Cardiac fibroblast (primary cell): ENCODE measurements at regions not wholly inside any gene's neighbourhood (a gene's known extent, or its start where the extent isn't known, plus 50 kb on each side); places are given as distances from the start of the nearest gene placed in this dataset.
A peak's percentile ranks its signal among the peaks of the same experiment; 100 is the strongest.
"Not testable (repeated sequence)": the region's sequence is repeated elsewhere in the genome, so short reads cannot be mapped to it uniquely, and the experiment has no call there.

ENCODE experiments used
- DNase-seq, 2 donors: peaks; one replicate each; pipeline versions ENCODE4 v3.0.0 to v3.0.0-alpha.2; 2010; ENCODE audit warnings: low read depth in 2 of 2
- H3K4me3 ChIP-seq, 2 donors: replicated peaks in 1 of 2; 1 replicate in 1 of 2; 2 replicates in 1 of 2; pipeline ENCODE4 v1.5.1; 2011; ENCODE audit warnings: low read depth in 2 of 2, low read length in 2 of 2, mild to moderate bottlenecking in 2 of 2, moderate library complexity in 1 of 2
- TF ChIP-seq, protein P1 (sequence below): IDR thresholded peaks from one replicate; pipeline ENCODE4 v1.5.1; 2011; ENCODE audit warnings: low read depth, mild to moderate bottlenecking, low read length, inconsistent platforms

DNA sequence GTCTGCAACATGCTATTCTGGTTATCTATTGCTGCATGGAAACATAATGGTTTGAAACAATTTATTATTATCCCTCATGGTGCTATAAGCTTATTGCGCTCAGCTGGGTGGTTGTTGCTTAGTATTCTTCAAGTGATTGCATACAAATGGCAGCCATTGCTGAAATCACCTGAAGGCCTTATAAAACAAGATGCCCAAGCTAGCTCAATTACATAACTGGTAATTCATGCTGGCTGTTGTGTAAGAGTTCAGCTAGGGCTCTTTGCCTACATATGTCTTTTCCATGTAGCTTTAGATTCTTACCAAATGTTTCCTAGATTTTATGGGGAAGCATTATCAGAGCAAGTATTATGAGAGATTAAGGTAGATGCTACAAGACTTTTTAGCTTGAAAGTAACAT, 644.0 kb upstream of the CBLB start:
- no peak for DNase-seq
- TF ChIP-seq, protein P1, sequence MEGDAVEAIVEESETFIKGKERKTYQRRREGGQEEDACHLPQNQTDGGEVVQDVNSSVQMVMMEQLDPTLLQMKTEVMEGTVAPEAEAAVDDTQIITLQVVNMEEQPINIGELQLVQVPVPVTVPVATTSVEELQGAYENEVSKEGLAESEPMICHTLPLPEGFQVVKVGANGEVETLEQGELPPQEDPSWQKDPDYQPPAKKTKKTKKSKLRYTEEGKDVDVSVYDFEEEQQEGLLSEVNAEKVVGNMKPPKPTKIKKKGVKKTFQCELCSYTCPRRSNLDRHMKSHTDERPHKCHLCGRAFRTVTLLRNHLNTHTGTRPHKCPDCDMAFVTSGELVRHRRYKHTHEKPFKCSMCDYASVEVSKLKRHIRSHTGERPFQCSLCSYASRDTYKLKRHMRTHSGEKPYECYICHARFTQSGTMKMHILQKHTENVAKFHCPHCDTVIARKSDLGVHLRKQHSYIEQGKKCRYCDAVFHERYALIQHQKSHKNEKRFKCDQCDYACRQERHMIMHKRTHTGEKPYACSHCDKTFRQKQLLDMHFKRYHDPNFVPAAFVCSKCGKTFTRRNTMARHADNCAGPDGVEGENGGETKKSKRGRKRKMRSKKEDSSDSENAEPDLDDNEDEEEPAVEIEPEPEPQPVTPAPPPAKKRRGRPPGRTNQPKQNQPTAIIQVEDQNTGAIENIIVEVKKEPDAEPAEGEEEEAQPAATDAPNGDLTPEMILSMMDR, result no peak
- H3K4me3 ChIP-seq, result no peak overlapping the region

DNA sequence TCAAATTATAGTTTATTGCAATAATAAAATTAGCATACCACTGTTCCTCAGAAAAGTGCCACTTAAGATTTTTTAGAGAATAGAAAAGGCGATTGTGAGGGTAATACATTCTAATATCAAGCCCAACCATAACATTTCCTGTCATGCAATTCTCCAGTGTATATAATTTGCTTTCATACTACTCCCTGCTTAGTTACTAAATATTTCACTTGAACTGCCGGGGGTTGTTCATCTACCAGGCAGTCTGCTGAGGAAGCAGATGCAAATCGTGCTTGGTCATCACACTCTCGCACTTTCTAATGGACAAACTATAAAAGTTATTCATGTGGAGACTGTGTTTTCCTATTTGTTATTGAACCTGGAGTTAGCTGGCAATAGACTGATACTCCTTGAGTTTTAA, 645.6 kb upstream of the CBLB start:
- H3K4me3 ChIP-seq, result no peak overlapping the region
- TF ChIP-seq, protein P1, result no peak
- DNase-seq, result peak in 1 of 2 donors; percentile 31

DNA sequence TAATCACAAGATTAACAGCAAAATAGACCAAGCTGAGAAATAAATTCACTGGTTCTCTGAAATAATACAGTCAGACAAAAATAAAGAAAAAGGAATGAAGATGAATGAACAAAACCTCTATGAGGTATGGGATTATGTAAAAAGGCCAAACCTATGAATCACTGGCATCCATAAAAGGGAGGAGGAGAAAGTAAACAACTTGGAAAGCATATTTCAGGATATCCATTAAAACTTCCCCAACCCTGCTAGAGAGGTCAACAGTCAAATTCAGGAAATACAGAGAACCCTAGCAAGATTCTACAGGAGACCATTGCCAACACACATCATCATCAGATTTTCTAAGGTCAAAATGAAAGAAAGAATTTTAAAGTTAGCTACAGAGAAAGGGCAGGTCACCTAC, 649.7 kb upstream of the CBLB start:
- DNase-seq, result peak; percentile 41 to 62
- no peak overlapping the region for H3K4me3 ChIP-seq
- TF ChIP-seq, protein P1, result no peak

DNA sequence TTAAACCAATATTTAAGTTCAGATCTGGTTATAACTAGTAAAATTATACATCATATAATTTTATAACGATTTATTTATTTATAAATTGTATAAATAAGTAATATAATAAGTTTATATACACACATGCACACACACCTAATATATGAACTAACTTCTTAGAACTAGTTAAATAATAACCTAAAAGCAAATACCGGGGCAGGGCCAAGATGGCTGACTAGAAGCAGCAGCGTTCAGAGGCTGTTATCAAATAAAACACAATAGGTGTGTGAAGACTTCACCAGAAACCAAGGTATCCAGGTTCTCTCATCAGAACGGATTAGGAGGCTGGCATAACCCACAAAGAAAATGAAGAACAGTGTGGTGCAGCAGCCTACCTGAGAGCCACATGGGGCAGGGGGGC, 653.6 kb upstream of the CBLB start:
- no peak overlapping the region for H3K4me3 ChIP-seq
- no peak for DNase-seq
- TF ChIP-seq, protein P1, result no peak

DNA sequence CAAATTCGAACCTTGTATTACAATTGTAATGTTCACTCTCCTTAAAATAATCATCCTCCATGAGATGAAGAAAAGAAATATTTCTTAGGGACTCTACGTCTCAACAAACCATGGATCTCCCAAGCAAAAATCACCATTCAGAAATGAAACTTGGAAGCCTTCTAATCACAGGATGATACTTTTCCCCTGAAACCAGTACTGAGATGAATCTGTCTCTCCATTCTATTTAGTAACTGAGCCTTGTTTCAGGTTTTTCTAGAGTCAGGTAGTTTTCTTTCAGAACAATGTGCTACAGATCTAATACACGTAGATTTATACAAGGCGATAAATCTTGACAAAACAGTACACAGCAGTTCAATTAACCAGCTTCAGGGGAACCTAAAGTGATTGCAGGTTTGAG, 660.1 kb upstream of the CBLB start:
- no peak for DNase-seq
- H3K4me3 ChIP-seq, result no peak overlapping the region
- TF ChIP-seq, protein P1, result no peak

DNA sequence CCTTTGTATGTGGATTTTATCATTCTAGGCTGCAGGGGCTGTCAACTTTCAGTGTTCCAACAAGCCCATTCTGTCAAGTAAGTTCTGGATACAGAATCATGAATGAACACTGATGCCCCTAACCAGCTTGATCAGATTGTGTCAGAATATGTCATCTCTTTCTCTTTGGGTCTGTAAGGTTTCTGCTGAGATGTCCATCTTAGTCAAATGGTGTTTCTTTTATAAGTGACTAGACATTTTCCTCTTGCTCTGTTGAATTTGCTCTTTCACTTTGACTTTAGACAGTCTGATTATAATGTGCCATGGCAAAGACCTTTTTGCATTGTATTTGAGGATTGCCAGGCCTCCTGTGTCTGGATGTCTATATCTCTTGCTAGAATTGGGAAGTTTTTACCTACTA, 660.9 kb upstream of the CBLB start:
- no peak overlapping the region for H3K4me3 ChIP-seq
- TF ChIP-seq, protein P1, result no peak
- DNase-seq, result no peak

DNA sequence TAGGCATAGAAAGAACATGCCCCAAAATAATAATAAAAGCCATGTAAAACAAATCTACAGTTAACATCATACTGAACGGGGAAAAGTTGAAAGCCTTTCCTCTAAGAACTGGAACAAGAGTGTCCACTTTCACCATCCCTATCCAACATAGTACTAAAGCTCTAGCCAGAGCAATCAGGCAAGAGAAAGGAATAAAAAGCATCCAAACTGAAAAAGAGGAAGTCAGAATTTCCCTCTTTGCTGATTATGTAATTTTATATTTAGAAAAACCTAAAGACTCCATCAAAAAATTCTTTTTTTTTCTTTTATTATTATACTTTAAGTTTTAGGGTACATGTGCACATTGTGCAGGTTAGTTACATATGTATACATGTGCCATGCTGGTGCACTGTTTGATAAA, 661.6 kb upstream of the CBLB start:
- TF ChIP-seq, protein P1, result no peak
- no peak overlapping the region for H3K4me3 ChIP-seq
- no peak for DNase-seq

DNA sequence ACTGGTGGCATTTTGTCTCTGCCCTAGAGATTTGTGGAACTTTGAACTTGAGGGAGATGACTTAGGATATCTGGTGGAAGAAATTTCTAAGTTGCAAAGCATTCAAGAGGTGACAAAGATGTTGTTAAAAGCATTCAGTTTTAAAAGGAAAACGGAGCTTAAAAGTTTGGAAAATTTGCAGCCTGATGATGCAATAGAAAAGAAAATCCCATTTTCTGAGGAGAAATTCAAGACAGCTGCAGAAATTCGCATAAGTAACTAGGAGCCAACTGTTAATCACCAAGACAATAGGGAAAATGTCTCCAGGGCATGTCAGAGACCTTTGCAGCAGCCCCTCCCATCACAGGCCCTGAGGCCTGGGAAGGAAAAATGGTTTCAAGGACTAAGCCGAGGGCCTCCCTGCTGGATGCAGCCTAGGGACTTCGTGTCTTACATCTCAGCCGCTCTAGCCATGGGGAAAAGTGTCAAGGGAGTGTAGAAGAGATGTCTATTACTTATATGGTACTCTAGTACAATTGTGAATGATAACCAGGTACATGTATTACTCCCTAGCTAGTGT, 663.0 kb upstream of the CBLB start:
- DNase-seq, H3K4me3 ChIP-seq: not testable (repeated sequence)
